Coronary artery (tissue), 2 donors: ENCODE measurements at regions not wholly inside any gene's neighbourhood (a gene's known extent, or its start where the extent isn't known, plus 50 kb on each side); places are given as distances from the start of the nearest gene placed in this dataset.

Source experiments
- DNase-seq: peaks from one replicate; pipeline ENCODE4 v3.0.0-alpha.2; 2017; ENCODE audit warnings: low spot score
- H3K27ac ChIP-seq, 2 donors: fragments of 200-600 bp; sonication (generic); one replicate each; pipeline ENCODE4 v1.5.1; 2016 to 2019
- H3K4me3 ChIP-seq: fragments of 200-600 bp; sonication (generic); 2 replicates; pipeline ENCODE4 v1.5.1; 2016; ENCODE audit warnings: mild to moderate bottlenecking, moderate library complexity
- CTCF ChIP-seq: fragments of 200-600 bp; sonication (generic); IDR thresholded peaks from one replicate; pipeline ENCODE4 v1.5.1; 2019; ENCODE audit warnings: antibody characterized with exemption

GRCh38 chr10:6977398-6978186, 397.5 kb upstream of the PRKCQ start:
- Histone ChIP-seq H3K27ac (no peak overlapping the region), H3K4me3 (no peak overlapping the region)
- TF ChIP-seq CTCF, result no peak
- no peak for DNase-seq

- DNase-seq, result no peak
- Histone ChIP-seq H3K27ac (no peak overlapping the region), H3K4me3 (no peak overlapping the region)
- TF ChIP-seq CTCF, result no peak
Observed at GRCh38 chr10:6973899-6974298, 393.8 kb upstream of the PRKCQ start.

- H3K27ac ChIP-seq, result no peak overlapping the region
- DNase-seq, result no peak
- TF ChIP-seq CTCF, result no peak
- H3K4me3 ChIP-seq, result no peak overlapping the region
Observed at GRCh38 chr10:6972226-6972625, 392.1 kb upstream of the PRKCQ start.

DNA sequence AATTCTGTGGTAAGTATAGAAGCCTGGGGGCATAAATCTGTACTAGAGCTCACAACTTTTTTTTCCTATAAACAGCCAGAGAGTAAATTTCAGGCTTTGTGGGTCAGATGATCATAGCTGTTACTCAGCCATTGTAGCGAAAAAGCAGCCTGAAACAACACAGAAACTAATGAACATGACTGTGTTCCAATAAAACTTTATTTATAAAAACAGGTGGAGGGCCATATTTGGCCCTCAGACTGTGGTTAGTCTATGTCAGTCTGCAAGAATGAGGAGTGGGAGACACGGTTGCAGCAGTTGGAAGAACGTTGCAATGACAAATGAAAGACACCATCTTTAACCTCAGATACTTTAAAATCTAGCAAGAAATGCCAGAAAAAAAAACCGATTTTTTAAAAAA, 389.6 kb upstream of the PRKCQ start:
- Histone ChIP-seq H3K27ac (no peak overlapping the region), H3K4me3 (no peak overlapping the region)
- DNase-seq, result no peak
- TF ChIP-seq CTCF, result no peak

GRCh38 chr10:6964543-6964942, 384.5 kb upstream of the PRKCQ start:
- no peak for DNase-seq
- TF ChIP-seq CTCF, result no peak
- Histone ChIP-seq H3K27ac (no peak overlapping the region), H3K4me3 (no peak overlapping the region)

DNA sequence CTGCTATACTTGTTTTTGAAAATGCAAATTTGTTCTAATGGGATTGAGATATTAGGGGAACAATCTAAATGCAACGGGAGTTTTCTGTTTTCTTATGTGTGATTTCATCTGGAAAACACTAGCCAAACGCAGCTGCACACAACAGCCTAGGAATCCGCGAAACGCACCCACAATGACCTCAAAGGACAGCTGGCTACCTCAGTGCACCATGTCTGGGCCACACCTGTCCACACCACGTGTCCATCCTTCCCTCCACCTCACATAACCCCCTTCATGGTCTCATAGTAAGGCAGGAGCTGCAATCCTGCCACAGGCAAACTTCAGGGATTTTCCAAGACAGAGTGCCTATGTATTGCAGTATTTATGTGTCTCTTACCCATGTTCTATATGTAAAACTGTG, 382.5 kb upstream of the PRKCQ start:
- no peak for DNase-seq
- no peak for TF ChIP-seq CTCF
- Histone ChIP-seq H3K4me3 (no peak overlapping the region), H3K27ac (no peak overlapping the region)

- DNase-seq, result no peak
- Histone ChIP-seq H3K27ac (no peak overlapping the region), H3K4me3 (no peak overlapping the region)
- no peak for TF ChIP-seq CTCF
Observed at GRCh38 chr10:6958711-6959110, 378.6 kb upstream of the PRKCQ start.
